Astrocyte of the spinal cord (primary cell): ENCODE measurements at regions not wholly inside any gene's neighbourhood (a gene's known extent, or its start where the extent isn't known, plus 50 kb on each side); places are given as distances from the start of the nearest gene placed in this dataset.

Source experiments
- DNase-seq: peaks from one replicate; pipeline ENCODE4 v3.0.0; 2011; ENCODE audit warnings: low read depth, low spot score
- H3K4me3 ChIP-seq: 2 replicates; pipeline ENCODE4 v1.5.1; 2011; ENCODE audit warnings: low read depth, mild to moderate bottlenecking, low read length, moderate library complexity
- in situ Hi-C: cut with HindIII; loops from 2 replicates; pipeline ENCODE4 v1.10.0; 2017; ENCODE audit warnings: low sequenced_read_pairs
- TF ChIP-seq, protein P1 (sequence below): IDR thresholded peaks from 2 replicates; pipeline ENCODE4 v1.5.1; 2012; ENCODE audit warnings: low read depth, mild to moderate bottlenecking, low read length, inconsistent platforms

DNA sequence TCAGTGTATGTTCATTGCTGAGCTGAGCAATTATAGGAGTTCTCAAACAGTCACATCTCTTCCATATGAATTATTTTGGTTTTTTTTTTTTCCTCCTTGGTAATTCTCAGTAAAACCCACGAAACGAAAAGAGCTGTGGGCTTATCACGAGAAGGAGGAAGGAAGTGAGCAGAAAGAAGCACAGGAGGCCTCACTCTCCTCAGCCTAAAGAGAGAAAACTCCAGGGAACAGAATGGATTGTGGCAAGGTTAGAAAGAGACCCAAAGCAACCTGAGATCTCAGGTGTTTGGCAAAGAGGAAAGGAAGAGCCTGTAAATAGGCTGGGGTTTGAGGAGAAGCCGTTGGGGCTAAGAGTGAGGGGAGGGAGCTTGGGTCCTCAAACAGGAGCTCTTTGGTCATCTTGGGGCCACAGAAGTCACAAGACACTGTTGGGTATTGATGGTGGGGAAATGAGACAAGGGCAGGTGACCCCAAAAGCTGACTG, 67.8 kb upstream of the CITED2 start:
- H3K4me3 ChIP-seq: no peak overlapping the region
- in situ Hi-C loops: no loop called here
- TF ChIP-seq, protein P1, sequence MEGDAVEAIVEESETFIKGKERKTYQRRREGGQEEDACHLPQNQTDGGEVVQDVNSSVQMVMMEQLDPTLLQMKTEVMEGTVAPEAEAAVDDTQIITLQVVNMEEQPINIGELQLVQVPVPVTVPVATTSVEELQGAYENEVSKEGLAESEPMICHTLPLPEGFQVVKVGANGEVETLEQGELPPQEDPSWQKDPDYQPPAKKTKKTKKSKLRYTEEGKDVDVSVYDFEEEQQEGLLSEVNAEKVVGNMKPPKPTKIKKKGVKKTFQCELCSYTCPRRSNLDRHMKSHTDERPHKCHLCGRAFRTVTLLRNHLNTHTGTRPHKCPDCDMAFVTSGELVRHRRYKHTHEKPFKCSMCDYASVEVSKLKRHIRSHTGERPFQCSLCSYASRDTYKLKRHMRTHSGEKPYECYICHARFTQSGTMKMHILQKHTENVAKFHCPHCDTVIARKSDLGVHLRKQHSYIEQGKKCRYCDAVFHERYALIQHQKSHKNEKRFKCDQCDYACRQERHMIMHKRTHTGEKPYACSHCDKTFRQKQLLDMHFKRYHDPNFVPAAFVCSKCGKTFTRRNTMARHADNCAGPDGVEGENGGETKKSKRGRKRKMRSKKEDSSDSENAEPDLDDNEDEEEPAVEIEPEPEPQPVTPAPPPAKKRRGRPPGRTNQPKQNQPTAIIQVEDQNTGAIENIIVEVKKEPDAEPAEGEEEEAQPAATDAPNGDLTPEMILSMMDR: no peak
- DNase-seq: no peak

DNA sequence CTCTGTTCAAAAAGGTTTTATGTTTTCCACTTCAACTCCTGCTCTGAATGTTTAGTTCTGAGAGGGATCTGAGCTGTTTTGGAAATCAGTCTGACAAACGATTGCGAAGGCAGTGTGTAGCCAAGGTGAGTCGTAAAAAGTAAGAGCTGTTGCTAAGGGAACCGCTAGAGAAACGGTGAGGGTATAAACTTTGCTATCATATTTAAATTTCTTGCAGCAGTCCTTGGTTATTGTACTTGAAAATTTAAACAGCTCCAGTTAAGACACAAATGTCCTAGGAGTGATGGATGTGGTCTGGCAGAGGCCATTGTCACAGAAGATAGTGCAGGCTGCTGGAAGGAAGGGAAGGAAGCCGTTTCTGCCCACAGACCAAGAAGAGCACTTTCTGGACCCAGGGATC, 64.9 kb upstream of the CITED2 start:
- no peak overlapping the region for H3K4me3 ChIP-seq
- DNase-seq: no peak
- in situ Hi-C loops: no loop called here
- TF ChIP-seq, protein P1: no peak

DNA sequence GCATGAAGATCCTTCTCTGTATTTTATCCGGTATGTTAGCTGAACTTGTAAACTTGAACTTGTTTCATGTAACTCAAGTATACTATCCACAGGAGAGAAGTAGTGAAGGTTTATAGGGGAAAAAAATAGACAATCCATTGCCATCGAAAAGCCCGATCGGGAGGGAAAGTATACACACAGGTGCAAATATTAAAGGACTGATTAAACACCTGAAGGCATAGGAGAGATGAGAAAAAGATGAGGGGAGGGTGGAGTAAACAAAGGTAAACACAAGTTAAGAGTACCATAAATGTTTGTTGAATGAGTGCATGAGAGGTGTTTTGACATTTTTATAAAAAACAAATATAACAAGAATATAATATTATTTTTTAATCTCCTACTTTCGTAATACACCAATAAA, 64.3 kb upstream of the CITED2 start:
- DNase-seq: no peak
- TF ChIP-seq, protein P1: no peak
- H3K4me3 ChIP-seq: no peak overlapping the region
- in situ Hi-C loops: no loop called here

DNA sequence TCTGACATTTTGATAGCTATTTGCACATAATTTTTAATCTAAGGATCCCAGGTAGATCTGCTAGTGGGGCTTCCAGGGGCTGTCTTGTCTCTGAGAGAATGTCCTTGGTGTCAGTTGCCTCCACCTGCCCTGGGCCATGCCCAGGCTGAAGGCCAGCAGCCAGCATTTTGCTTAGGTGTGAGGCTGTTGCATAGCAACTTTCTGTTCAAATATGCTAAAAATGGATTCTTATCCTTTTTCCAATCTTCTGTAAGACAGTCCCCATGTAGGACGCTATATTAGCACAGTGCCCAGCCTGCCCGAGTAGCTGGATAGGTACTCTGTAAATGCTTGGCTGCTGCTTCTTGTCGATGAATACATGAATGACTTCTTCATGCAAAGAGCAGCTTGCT, 62.5 kb upstream of the CITED2 start:
- no peak for DNase-seq
- in situ Hi-C loops: no loop called here

DNA sequence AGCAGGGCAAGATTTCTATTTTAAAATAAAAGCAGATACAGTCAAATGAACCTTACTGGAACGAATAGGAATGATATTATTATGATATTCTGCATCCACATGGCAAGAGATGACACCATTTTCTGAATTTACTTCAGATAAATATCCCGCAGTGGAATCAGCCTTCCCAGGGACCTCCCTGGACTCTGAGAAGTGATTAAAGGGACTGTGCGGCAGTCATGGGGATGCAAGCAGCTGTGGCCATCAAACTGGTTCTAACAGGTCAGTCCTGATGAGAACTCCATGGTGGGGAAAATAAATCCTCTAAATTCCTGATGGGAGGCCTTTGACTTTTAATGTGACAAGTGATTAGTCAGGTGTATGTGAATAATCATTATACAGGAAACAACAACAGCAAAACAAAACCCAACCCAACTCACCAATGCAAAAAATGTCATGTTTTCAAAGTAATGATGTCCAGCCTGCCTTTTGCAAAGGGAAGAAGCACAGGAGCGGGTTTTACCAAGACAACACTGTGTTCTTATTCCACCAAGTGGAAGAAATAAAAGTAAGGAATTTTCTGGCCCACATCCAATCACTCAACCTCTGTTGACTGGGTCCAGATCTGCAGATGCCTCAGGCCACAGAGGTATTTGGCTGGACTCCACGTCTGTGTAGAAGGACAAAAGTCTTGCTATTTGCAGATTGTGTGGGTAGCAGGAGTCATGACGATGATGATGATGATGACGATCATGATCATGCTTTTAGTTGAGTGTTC, 61.9 kb upstream of the CITED2 start:
- TF ChIP-seq, protein P1: no peak
- no peak overlapping the region for H3K4me3 ChIP-seq
- peak; percentile 43 for DNase-seq
- in situ Hi-C loops: no loop called here

More for the DNA sequence above, 62.5 kb upstream of the CITED2 start:
- no peak overlapping the region for H3K4me3 ChIP-seq
- TF ChIP-seq, protein P1: no peak

DNA sequence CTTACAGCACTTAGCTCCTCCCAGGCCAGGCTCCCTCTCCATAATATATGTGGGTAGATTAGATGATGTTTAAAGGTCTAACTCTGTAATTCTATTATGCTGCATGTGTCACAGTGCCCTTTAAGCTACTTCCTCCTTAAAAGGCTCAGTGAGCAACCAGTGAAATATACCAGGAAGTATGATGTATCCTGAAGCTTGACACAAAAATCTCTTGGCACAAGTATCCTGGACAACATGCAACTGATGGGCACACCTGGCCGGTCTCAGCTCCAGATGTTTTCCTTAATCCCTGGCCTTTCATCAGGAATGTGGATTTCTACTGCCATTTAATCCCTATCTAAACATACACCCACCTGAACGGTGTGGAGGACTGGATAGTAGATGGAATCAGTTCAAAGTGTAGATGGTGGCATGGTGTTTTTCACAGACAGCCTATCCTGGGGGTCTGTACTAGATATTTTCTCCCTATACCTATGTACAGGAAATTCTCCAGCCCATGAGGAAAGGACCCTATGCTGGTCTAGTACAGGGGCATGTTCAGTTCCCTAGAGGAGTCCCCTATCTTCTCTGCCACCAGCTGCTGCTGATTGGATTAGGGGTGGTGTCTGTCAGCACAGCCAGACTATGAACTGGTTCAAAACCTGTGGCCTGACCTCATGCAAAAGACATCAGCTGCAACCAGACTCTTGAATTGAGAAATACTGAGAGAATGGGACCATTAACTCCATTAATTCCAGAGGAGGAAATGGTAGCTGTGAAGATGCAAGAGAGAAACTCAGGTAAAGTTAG, 59.4 kb upstream of the CITED2 start:
- in situ Hi-C loops: no loop called here
- no peak overlapping the region for H3K4me3 ChIP-seq
- TF ChIP-seq, protein P1: no peak
- no peak for DNase-seq
